HepG2 (cell line): ENCODE measurements at regions not wholly inside any gene's neighbourhood (a gene's known extent, or its start where the extent isn't known, plus 50 kb on each side); places are given as distances from the start of the nearest gene placed in this dataset.

ENCODE experiments used
- ATAC-seq: fragments of 200-7000 bp; cut with Tn5 transposase; 3 replicates; pipeline ENCODE4 v1.9.1; 2020; ENCODE audit warnings: mild to moderate bottlenecking, moderate library complexity
- BruUV-seq: library from RNA; stranded (reverse); fragments of 400-500 nt; replicated peaks from 2 replicates; lab custom pipeline; 2021; lab: Mats Ljungman, UMichigan
- CTCF ChIA-PET: fragments of 300-600 bp; formaldehyde crosslinking; extraction: SDS; loops from one replicate; lab custom pipeline; 2021; ENCODE audit warnings: low total read pairs, inconsistent platforms, low intra/inter-chr PET ratio; lab: Yijun Ruan, JAX
- POLR2A ChIA-PET: fragments of 350-600 bp; sonication (Branson Sonifier 250); formaldehyde crosslinking; loops from one replicate; lab custom pipeline; 2020; ENCODE audit warnings: antibody characterized with exemption, inconsistent platforms; lab: Yijun Ruan, JAX
- DNase-seq: peaks from one replicate; pipeline ENCODE4 v3.0.0-alpha.2; 2015; ENCODE audit warnings: low spot score
- FAIRE-seq: peaks from 3 replicates; lab custom pipeline; 2011; peaks lifted over from hg19 to GRCh38; lab: Jason Lieb, UNC
- H2AFZ ChIP-seq: one replicate; pipeline ENCODE4 v1.6.1; 2011; ENCODE audit warnings: low read length, inconsistent platforms
- H3K27ac ChIP-seq: fragments of 300-600 bp; 3 replicates; pipeline ENCODE4 v1.8.0; 2011; ENCODE audit warnings: mixed run types, mild to moderate bottlenecking, mixed read lengths, low read length, inconsistent platforms; ENCODE audit not compliant: insufficient read depth; ENCODE audit errors: extremely low read length
- H3K27me3 ChIP-seq, 2 experiments: fragments of 200-600 bp in 1 of 2; 2 replicates in 1 of 2; 3 replicates in 1 of 2; pipeline versions ENCODE4 v1.6.0 to v1.8.0; 2011; ENCODE audit warnings: low read length in 2 of 2, mild to moderate bottlenecking in 2 of 2, moderate library complexity in 2 of 2, inconsistent platforms in 1 of 2; ENCODE audit not compliant: insufficient read depth in 2 of 2, control insufficient read depth in 1 of 2
- H3K36me3 ChIP-seq, 2 experiments: fragments of 200-600 bp in 1 of 2; replicated peaks in 1 of 2; 2 replicates in 1 of 2; 3 replicates in 1 of 2; pipeline versions ENCODE4 v1.5.1 to v1.8.0; 2011; ENCODE audit warnings: low read length in 2 of 2, inconsistent platforms in 1 of 2; ENCODE audit not compliant: insufficient read depth in 2 of 2, control insufficient read depth in 1 of 2
- H3K4me1 ChIP-seq: 2 replicates; pipeline ENCODE4 v1.5.1; 2012; ENCODE audit warnings: low read length, inconsistent platforms; ENCODE audit not compliant: insufficient read depth
- H3K4me2 ChIP-seq: 2 replicates; pipeline ENCODE4 v1.6.0; 2011; ENCODE audit warnings: low read depth, low read length, inconsistent platforms
- H3K4me3 ChIP-seq, 3 experiments: fragments of 200-600 bp in 1 of 3; sonication (generic), shearing (Covaris generic) in 1 of 3; replicated peaks in 1 of 3; 2 replicates each; pipeline ENCODE4 v1.5.1; 2011 to 2016; ENCODE audit warnings: low read length in 3 of 3, inconsistent platforms in 2 of 3, low read depth in 2 of 3, mild to moderate bottlenecking in 2 of 3, control low read depth in 1 of 3, mixed read lengths in 1 of 3; ENCODE audit not compliant: insufficient read depth in 1 of 3
- H3K79me2 ChIP-seq: one replicate; pipeline ENCODE4 v1.6.1; 2011; ENCODE audit warnings: low read length, inconsistent platforms; ENCODE audit not compliant: insufficient read depth
- H3K9ac ChIP-seq: 2 replicates; pipeline ENCODE4 v1.6.0; 2011; ENCODE audit warnings: mild to moderate bottlenecking, low read depth, low read length, inconsistent platforms; ENCODE audit not compliant: insufficient read depth
- H3K9me3 ChIP-seq: 2 replicates; pipeline ENCODE4 v1.5.1; 2012; ENCODE audit warnings: mild to moderate bottlenecking, low read length
- H4K20me1 ChIP-seq: 2 replicates; pipeline ENCODE4 v1.6.0; 2011; ENCODE audit warnings: inconsistent platforms, mild to moderate bottlenecking, low read length, moderate library complexity; ENCODE audit not compliant: insufficient read depth
- HIVEP1 ChIP-seq: sonication (generic); formaldehyde crosslinking; IDR thresholded peaks from 2 replicates; pipeline ENCODE4 v1.4.0; 2020; ENCODE audit warnings: mild to moderate bottlenecking, missing genetic modification reagents
- PCBP2 ChIP-seq: fragments of 200-400 bp; formaldehyde crosslinking; optimal IDR thresholded peaks from 2 replicates; pipeline ENCODE3; 2018; ENCODE audit warnings: low read length, low read depth; ENCODE audit not compliant: poor library complexity, severe bottlenecking
- PITX1 ChIP-seq: sonication (generic); formaldehyde crosslinking; IDR thresholded peaks from 2 replicates; pipeline ENCODE4 v1.5.1; 2020; ENCODE audit warnings: mild to moderate bottlenecking, missing genetic modification reagents
- TGIF2 ChIP-seq: IDR thresholded peaks from 2 replicates; pipeline ENCODE4 v1.6.1; 2016; ENCODE audit warnings: control low read depth, missing compliant biosample characterization
- THAP11 ChIP-seq: IDR thresholded peaks from 2 replicates; pipeline ENCODE4 v1.6.1; 2016; ENCODE audit warnings: missing biosample characterization, missing genetic modification reagents
- TP53 ChIP-seq: sonication (generic); formaldehyde crosslinking; conservative IDR thresholded peaks from 2 replicates; pipeline ENCODE4 v1.4.0; 2020; ENCODE audit warnings: missing genetic modification reagents
- ZNF251 ChIP-seq: sonication (generic); formaldehyde crosslinking; IDR thresholded peaks from 2 replicates; pipeline ENCODE4 v1.9.0; 2021; ENCODE audit warnings: mild to moderate bottlenecking, missing genetic modification reagents
- ZNF530 ChIP-seq: sonication (generic); formaldehyde crosslinking; IDR thresholded peaks from 2 replicates; pipeline ENCODE4 v1.5.0; 2020; ENCODE audit warnings: low read depth, mild to moderate bottlenecking, missing genetic modification reagents
- ZNF629 ChIP-seq: sonication (generic); formaldehyde crosslinking; conservative IDR thresholded peaks from 2 replicates; pipeline ENCODE4 v1.5.0; 2020; ENCODE audit warnings: missing genetic modification reagents
- ZNF713 ChIP-seq: sonication (generic); formaldehyde crosslinking; IDR thresholded peaks from 2 replicates; pipeline ENCODE4 v1.4.0; 2020; ENCODE audit warnings: mild to moderate bottlenecking, missing genetic modification reagents
- WGBS: methylation state at CpG from one replicate; pipeline ENCODE4 v1.1.6; 2017; ENCODE audit warnings: low lambda C conversion rate; 5-methylcytosine and 5-hydroxymethylcytosine counted together
- in situ Hi-C: cut with HindIII; loops from 2 replicates; pipeline ENCODE4 v1.10.0; 2017; ENCODE audit warnings: low pct_unique_long_range_greater_than_20kb; ENCODE audit not compliant: extremely low pct_ligation_motif_present
- intact Hi-C: fragments of 100-400 bp; cut with micrococcal nuclease; formaldehyde crosslinking; loops from one replicate; pipeline ENCODE4 v1.10.0; 2022; ENCODE audit not compliant: unreplicated experiment
- TF ChIP-seq, protein P1 (sequence below): sonication (generic); formaldehyde crosslinking; IDR thresholded peaks from 2 replicates; pipeline ENCODE4 v1.5.0; 2020; ENCODE audit warnings: missing genetic modification reagents
- TF ChIP-seq, protein P2 (sequence below): sonication (generic); formaldehyde crosslinking; IDR thresholded peaks from 2 replicates; pipeline ENCODE4 v1.4.0; 2020; ENCODE audit warnings: mild to moderate bottlenecking, low read depth, missing genetic modification reagents
- TF ChIP-seq, protein P3 (sequence below): IDR thresholded peaks from 2 replicates; pipeline ENCODE4 v1.6.1; 2016; ENCODE audit warnings: low read depth, borderline replicate concordance

DNA sequence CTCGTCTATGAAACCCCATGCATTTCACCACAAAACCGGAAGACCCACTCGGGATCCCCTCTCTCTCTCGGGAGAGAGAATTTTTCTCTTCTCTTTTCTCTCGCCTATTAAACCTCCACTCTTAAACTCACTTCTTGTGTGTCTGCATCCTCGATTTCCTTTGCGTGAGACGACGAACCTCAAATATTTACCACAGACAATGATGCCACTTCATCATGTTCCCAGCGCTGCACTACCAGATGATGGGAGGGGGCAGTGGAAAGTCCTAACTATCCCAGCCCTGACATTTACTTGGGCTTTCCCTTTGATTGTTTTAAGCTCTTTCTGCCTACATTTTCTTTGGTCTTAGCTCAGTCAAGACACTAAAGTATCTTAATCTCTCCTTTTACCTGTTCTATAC is 906.7 kb downstream of the GRID1 start (continued):
- TF ChIP-seq ZNF629 (CRISPR knock-in tag) (no peak), ZNF713 (CRISPR knock-in tag) (no peak), PCBP2 (no peak), HIVEP1 (CRISPR knock-in tag) (no peak)

DNA sequence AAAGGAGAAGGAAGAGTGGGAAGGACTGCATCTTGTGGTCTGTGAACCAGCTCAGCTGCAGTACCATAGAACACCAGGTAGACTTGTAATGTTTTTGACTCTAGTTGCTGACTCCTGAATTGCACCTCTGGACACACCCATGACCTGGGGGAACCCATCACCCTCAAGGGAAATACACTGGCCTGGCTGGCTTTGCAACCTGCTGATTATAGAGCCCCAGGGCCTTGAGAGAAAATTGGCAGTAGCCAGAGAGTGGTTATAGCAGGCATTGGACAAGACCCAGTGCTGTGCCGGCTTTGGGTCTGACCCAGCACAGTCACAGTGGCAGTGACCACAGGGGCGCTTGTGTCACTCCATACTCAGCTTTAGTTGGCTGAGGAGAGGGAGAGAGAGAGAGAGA is 902.3 kb downstream of the GRID1 start:
- H3K36me3 ChIP-seq, result no peaks in the 10 kb centered on the region
- no peak overlapping the region for H3K4me3 ChIP-seq
- no peak for DNase-seq
- in situ Hi-C loops, result no loop called here
- no peak for FAIRE-seq
- no peak overlapping the region for H2AFZ ChIP-seq
- intact Hi-C loops, result no loop called here
- no peak for TF ChIP-seq THAP11 (CRISPR knock-in tag)
- no peak for TF ChIP-seq TP53 (CRISPR knock-in tag)
- TF ChIP-seq ZNF251 (CRISPR knock-in tag), result no peak
- TF ChIP-seq, protein P1, sequence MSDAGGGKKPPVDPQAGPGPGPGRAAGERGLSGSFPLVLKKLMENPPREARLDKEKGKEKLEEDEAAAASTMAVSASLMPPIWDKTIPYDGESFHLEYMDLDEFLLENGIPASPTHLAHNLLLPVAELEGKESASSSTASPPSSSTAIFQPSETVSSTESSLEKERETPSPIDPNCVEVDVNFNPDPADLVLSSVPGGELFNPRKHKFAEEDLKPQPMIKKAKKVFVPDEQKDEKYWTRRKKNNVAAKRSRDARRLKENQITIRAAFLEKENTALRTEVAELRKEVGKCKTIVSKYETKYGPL (CRISPR knock-in tag), result no peak
- no peak for TF ChIP-seq TGIF2 (CRISPR knock-in tag)
- TF ChIP-seq, protein P2, sequence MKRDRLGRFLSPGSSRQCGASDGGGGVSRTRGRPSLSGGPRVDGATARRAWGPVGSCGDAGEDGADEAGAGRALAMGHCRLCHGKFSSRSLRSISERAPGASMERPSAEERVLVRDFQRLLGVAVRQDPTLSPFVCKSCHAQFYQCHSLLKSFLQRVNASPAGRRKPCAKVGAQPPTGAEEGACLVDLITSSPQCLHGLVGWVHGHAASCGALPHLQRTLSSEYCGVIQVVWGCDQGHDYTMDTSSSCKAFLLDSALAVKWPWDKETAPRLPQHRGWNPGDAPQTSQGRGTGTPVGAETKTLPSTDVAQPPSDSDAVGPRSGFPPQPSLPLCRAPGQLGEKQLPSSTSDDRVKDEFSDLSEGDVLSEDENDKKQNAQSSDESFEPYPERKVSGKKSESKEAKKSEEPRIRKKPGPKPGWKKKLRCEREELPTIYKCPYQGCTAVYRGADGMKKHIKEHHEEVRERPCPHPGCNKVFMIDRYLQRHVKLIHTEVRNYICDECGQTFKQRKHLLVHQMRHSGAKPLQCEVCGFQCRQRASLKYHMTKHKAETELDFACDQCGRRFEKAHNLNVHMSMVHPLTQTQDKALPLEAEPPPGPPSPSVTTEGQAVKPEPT (CRISPR knock-in tag), result no peak
- no peak for TF ChIP-seq PITX1 (CRISPR knock-in tag)
- TF ChIP-seq ZNF530 (CRISPR knock-in tag), result no peak
- TF ChIP-seq, protein P3, sequence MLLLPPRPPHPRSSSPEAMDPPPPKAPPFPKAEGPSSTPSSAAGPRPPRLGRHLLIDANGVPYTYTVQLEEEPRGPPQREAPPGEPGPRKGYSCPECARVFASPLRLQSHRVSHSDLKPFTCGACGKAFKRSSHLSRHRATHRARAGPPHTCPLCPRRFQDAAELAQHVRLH (CRISPR knock-in tag), result no peak
- H3K9me3 ChIP-seq, result no peaks in the 10 kb centered on the region
- no peaks in the 10 kb centered on the region for H3K4me1 ChIP-seq
- WGBS, result 0% methylated on average over 2 of the region's 2 CpGs
- no peak for ATAC-seq
- no peaks in the 10 kb centered on the region for H4K20me1 ChIP-seq
- H3K4me2 ChIP-seq, result no peak overlapping the region
- ChIA-PET CTCF (no interaction called here), POLR2A (no interaction called here)
- H3K27me3 ChIP-seq, result no peaks in the 10 kb centered on the region
- no peaks in the 10 kb centered on the region for H3K79me2 ChIP-seq
- H3K9ac ChIP-seq, result no peak overlapping the region
- no peak overlapping the region for H3K27ac ChIP-seq
- BruUV-seq, result no TSS peak
